ENCODE measurements at regions not wholly inside any gene's neighbourhood (a gene's known extent, or its start where the extent isn't known, plus 50 kb on each side); places are given as distances from the start of the nearest gene placed in this dataset.

DNA sequence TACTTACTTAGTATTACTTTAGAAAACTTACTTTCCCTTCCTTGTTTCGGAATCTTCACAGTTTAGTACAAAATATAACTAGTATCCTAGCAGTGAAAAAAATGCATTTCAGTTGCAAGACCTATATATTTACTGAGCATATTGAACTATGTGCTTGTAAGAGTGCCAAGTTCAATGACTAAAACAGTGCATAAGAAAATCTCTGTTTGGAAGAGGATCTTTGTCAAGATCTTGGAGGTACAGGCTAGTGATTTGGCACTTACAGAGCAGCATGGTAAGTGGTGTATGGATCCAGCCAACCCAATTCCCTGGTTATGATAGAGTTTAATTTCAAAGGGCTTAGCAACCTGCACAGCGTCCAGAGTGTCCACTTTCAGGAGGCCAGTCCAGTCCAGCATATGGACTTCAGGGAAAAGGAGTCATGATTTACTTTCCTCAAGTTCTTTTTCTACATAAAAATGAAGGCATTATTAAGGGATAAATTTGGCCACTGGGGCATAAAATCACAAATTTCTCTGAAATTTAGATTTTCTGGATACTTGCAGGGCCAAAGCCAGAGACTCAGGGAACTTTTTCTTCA lies 625.8 kb upstream of the BCHE start:
- TF ChIP-seq POLR2A (IDR thresholded peaks at IDR 0.05; ENCODE audit: low read depth, low read length) = no peak
- no peak for TF ChIP-seq POLR2AphosphoS5 (IDR thresholded peaks at IDR 0.05; ENCODE audit: low read depth, low read length)
- TF ChIP-seq POU2F2 (IDR thresholded peaks at IDR 0.05; ENCODE audit: low read depth, low read length) = no peak
